CD4-positive, alpha-beta T cell treated with Interleukin-4 for 4 hours (primary cell): ENCODE measurements at regions not wholly inside any gene's neighbourhood (a gene's known extent, or its start where the extent isn't known, plus 50 kb on each side); places are given as distances from the start of the nearest gene placed in this dataset.
"Not testable (repeated sequence)": the region's sequence is repeated elsewhere in the genome, so short reads cannot be mapped to it uniquely, and the experiment has no call there.

Experiments used
- DNase-seq: peaks from one replicate; pipeline ENCODE4 v3.0.0-alpha.2; 2020

DNA sequence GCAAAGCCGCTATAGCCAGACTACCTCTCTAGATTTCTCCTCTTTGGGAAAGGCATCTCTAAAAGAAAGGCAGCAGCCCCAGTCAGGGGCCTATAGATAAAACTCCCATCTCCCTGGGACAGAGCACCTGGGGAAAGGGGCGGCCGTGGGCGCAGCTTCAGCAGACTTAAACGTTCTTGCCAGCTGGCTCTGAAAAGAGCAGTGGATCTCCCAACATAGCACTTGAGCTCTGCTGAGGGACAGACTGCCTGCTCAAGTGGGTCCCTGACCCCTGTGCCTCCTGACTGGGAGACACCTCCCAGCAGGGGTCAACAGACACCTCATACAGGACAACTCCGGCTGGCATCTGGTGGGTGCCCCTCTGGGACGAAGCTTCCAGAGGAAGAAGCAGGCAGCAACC lies 276.5 kb downstream of the CD109 start:
- DNase-seq = not testable (repeated sequence)

DNA sequence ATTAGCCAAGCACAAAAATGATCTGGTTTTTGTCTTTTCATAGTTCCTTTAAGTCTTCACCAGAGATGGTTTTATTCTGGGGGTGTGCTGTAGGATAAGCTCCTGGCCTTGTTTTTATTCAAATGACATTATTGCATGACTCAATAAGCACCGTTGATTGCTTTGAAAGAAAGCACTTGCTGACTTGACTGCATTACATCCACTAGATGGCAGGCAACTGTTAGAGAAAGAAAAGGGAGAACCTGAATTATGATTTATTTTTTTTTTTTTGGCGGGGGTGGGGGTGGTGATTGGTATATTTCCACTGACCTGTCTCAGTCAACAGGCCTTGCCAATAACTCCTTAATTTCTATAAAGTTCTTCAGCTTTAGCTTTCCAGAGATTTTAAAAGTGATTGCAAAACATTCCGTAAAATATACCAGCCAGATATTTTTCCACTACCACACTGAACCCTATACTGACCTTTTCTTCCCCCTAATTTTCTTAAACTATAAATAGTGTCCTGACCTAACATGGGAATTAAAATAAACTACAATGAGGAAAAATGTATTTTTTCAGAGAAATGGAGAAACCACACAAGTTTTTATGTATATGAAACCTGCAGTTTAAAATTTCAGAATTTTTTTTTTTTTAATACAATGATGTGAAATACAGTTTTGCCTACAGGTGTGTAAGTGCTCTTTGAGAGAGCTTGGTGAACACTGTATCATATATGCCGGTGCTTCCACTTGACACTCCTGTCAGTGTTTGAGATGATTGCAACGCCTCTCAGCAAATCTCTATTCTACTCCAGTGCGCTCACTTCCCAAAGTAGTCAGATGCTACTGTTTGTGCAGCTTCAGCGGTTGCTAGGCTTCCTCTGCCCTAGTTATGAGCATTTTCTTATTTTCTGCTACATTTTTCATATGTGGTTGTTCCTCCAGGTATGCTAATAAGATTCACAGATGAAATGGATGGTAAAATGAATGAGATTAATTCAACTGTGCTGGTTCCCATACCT lies 274.3 kb downstream of the CD109 start:
- DNase-seq = no peak

GRCh38 chr6:73968221-73968757 lies 272.3 kb downstream of the CD109 start:
- DNase-seq = no peak

- DNase-seq = no peak
These were observed 269.6 kb downstream of the CD109 start for GRCh38 chr6:73965539-73966029.

- no peak for DNase-seq
These were observed 268.3 kb downstream of the CD109 start for GRCh38 chr6:73964241-73964854.

GRCh38 chr6:73962884-73963283 lies 266.9 kb downstream of the CD109 start:
- no peak for DNase-seq

DNA sequence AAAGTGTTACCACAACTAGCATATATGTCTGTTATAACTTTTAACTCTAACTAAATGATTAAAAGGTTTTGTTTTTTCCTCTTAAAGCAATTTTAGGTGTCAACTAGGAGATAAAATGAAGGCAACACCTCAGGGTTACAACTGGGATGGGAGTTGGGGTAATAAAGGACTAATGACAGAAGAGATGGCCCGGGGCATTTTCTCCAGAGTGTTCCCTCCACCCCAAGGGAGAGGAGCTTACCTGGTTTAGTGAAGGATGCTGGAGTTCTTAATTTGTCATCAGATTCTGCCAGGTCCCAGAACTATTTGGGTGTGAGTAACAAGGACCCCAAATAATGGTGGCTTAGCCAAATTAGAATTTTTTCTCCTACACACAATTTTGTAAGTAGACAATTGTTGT lies 260.3 kb downstream of the CD109 start:
- no peak for DNase-seq

DNA sequence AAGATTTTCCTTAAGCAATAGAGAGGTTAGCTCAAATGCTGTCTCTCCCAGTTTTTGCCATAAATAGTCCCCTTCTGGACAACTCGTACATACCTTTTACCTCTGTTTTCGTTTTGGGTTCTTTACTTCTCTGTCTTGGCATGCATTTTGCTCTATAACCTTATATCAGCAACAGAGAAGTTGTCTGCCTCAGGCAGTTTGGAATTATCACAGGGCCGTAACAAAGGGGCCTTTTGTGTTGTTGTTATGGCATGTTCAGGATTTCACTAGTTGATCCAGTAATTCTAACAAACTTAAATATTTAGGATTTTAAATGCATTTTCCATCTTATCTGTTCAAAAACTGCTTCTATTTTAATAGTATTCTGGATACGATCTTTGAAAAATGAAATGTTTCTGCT lies 259.8 kb downstream of the CD109 start:
- DNase-seq = no peak

- DNase-seq = no peak
These were observed 258.9 kb downstream of the CD109 start for GRCh38 chr6:73954881-73955280.

GRCh38 chr6:73951183-73951582 lies 255.2 kb downstream of the CD109 start:
- DNase-seq = no peak

DNA sequence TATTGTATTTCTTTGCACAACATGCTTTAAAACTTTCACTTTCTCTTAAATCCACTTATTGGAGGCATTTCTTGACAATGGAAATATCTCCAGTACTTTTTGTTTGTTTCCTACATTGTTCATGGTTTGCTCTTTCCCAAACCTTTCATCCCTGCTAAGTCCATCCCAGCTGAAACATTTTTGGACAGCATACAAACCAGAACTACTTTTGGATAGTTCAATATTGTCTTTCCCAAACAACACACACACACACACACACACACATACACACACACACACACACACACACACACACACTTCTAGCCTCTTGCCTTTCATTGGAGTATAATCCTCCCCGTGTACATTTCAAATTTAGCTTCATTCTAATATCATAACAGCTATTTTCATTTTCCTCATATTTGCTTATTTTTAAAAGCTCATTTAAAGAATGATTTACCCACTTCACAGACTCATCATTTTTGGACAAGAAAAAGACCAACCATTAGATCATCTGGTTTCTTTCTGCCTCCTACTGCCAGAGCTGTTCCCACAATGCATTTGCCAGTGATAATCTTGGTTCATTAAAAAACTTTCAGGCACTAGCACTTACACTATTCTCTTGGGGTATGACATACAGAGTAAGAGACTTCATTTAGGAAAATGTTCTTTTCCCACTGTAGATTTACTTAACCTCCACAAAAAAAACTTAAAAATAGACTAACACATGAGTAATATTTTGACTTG lies 248.1 kb downstream of the CD109 start:
- no peak for DNase-seq

DNA sequence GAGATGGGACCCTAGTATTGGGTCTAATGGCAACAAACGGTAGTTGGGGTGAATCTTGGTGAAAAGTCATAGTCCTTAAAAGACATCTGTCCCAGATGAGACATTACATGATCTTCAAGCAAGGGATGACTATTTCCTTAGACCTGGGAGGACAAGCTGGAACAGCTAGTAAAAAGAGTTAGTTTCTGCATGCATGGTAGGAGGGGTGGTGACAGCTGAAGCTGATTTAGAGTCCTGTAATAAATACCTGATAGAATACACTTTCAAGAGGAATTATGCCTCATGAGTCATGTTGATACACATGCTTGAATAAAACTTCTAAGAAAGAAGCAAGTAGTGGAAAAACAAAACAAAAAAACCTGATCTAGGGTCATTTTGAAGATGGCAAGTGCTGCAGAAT lies 247.4 kb downstream of the CD109 start:
- DNase-seq = no peak

GRCh38 chr6:73942592-73943186 lies 246.7 kb downstream of the CD109 start:
- DNase-seq = no peak

- DNase-seq = no peak
These were observed 245.9 kb downstream of the CD109 start for GRCh38 chr6:73941892-73942291.

- no peak for DNase-seq
These were observed 241.8 kb downstream of the CD109 start for GRCh38 chr6:73937805-73938204.

DNA sequence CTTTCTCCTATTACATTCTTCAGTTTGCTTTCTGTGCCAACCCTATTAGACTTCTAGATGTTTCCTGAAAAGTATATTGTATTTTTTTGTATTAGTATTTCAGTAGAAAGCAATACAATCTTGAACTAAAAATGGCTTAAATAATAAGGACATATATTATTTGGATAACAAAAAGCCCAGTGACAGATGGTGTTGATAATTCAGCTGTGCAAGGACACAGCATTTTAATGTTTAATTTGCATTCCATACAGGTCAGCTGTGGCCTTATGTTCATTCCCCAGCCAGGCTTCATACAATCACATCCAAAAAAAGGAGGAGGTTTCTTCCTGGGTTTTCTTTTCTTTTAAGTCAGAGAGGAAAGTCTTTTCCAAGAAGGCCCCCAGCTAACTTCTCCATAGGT lies 236.9 kb downstream of the CD109 start:
- no peak for DNase-seq

DNA sequence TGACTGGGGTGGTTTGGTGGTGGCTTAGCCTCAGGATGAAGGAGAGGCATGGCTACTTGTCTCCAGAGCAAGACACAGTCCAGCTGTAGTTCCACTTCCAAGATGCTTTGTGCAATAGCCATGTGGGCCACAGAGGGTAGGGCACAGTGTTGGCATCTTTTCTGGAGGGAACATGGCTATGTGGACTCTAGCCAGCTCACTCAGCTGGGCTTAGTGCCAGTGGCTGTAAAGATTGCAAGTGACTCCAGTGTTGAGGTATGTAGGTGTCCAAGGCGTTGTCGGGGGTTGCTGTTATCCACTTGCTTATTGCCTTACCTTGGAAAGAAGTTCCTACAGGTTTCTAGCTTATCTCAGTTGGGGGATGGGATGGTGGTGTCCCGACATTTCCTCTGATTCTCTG lies 233.4 kb downstream of the CD109 start:
- no peak for DNase-seq

DNA sequence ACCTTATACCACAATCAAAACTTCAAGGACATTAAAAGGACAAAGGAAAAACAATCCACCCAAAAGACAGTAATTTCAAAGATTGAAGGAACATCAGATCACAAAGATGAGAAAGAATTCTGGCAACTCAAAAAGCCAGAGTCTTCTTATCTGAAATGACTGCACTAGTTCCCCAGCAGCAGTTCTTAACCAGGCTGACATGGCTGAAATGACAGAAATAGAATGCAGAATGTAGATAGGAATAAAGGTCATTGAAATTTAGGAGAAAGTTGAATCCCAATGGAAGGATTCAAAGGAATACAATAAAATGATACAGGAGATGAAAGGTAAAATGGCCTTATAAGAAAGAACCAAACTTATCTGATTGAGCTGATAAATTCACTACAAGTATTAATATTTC lies 231.4 kb downstream of the CD109 start:
- DNase-seq = no peak

DNA sequence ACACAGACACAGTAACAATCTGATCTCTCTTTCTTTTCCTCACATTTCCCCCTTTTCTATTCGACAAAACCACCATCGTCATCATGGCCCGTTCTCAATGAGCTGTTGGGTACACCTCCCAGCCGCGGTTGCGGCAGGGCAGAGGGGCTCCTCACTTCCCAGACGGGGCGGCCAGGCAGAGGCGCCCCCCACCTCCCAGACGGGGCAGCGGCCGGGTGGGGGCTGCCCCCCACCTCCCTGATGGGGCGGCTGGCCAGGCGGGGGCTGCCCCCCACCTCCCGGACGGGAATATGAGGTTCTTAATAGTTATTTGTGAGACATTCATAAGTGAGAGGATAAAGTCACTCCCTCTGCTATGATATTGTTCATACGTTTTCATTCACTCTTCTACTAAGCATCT lies 229.7 kb downstream of the CD109 start:
- not testable (repeated sequence) for DNase-seq

- DNase-seq = no peak
These were observed 228.0 kb downstream of the CD109 start for GRCh38 chr6:73923905-73924485.

- no peak for DNase-seq
These were observed 207.2 kb downstream of the CD109 start for GRCh38 chr6:73903155-73903554.

DNA sequence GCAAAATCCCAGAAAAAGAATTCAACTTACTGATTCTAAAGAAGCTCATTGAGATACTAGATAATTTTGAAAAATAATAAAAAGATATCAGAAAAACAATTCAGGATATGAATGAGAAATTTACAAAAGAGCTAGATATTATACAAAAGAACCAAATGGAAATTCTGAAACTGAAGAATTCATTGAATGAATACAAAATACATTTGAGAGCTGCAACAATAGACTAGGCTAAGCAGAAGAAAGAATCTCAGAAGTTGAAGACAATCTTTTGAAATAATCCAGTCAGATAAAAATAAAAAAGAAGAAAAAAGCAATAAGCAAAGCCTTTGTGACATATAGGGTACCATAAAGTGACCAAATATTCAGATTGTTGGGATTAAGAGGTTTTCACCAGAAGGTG lies 206.0 kb downstream of the CD109 start:
- DNase-seq = no peak
